RPMI7951 (cell line): ENCODE measurements at regions not wholly inside any gene's neighbourhood (a gene's known extent, or its start where the extent isn't known, plus 50 kb on each side); places are given as distances from the start of the nearest gene placed in this dataset.
"Not testable (repeated sequence)": the region's sequence is repeated elsewhere in the genome, so short reads cannot be mapped to it uniquely, and the experiment has no call there.

Experiments
- DNase-seq: peaks from one replicate; pipeline ENCODE4 v3.0.0-alpha.2; 2012; ENCODE audit warnings: low read depth

DNA sequence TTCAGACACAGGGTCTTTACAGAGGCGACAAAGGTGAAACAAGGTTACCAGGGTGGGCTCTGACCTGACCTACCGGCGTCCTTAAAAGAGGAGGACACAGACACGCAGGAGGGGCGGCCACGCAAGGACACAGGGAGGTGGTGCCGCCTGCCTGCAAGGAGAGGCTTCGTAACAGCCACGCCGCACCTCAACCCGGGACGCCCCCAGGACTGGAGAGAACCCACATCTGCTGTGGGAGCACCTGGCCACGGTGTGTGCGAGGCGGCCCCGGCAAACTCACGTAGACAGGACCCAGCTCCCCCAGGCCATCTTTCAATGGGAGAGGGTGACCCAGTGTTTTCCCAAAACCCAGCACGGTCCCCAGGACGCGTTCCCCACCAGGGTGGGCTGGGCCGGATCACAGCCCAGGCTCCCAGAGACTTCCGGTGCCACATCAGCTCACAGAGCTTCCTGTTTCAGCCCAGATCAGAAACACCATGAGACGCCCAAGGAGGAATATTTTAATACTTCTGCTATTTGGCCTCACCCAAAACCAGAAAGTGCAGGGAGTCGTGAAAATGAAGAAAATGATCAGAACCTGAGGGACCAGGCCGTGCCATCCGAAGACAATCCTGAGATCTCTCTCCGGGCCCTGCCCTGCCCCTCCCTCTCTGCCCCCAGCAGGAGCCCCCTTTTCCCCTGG, 5417.4 kb upstream of the TPTE start:
- DNase-seq = not testable (repeated sequence)

DNA sequence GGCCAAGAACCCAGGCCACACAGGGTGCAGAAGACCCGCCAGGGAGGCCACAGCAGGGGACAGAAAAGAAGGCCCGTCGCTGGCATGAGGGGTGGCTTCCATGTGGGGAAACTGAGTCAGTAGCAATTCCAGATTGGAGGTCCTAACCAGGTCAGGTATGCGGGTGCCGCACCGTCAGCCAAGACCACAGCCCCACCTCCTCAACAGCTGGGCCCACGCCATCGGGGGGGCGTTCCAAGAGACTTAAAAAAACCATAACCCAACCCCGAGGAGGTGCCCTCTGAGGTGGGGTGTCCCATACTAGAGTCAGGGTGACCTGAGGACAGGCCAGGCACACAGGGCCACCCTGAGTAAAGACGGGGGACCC, 5416.8 kb upstream of the TPTE start:
- not testable (repeated sequence) for DNase-seq

DNA sequence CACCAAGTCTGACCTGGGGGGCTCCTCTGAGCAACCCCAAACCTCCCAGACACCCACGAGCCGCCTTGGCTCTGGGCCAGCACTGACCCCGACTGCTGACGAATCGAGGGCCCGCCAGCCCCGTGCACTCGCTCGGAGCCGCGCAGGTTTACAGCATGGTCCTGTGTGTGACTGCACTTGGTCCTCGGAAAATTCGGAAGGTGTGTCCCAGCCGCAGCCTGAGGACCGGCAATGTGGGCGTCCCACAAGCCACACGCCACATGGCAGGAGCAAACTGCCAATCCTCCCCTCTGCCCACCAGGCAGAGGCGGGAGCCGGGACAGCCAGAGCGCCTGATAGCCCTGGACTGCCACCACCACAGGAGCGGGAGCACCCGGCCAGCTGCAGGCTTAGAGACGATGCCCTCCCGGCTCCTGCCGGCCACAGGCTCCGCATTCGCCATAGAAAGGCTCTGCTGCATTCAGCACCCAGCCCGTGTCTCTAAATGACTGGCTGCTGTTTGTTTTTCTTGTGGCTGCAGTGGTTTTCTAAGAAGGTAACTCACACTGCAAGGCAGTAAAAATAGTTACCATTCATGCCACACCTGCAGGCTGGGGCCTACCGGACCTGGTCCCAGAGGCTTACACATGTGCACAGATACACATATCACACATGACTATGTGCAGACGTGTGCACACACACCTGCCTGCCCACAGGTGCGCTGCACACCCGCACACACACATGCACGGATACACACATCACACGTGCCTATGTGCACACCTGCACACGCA, 5415.3 kb upstream of the TPTE start:
- not testable (repeated sequence) for DNase-seq

DNA sequence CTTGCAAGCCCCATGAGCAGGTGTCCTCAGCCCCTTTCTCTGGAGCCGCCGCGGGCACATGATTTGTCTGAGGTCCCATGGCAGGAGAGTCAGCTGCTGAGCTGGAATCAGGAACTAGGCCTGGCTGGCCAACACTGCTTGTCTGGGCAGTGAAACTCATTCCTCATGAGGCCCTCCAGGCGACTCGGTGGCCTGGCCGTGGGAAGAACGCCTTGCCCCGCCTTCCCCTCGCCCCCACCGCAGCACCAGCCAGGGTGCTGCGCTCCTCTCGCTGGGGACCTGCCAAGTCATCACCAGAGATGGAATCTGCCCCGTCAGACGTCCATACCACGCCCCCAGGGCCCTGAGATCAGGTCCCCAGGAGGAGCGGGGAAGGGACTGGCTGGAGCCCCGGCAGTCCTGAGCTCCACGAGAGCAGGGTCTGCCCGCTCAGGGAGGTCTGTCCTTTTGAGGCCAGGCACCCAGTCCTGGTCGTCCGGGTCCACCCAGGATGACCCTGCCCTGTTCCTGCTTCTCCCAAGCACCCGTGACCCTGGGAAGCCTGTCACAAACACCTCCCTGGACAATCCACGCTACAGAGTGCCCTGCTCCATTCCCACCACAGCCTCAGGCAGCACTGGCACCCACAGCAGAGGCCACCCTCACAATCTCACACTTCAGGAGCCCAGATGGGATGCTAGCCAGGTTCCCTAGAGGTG, 5414.5 kb upstream of the TPTE start:
- DNase-seq = not testable (repeated sequence)

DNA sequence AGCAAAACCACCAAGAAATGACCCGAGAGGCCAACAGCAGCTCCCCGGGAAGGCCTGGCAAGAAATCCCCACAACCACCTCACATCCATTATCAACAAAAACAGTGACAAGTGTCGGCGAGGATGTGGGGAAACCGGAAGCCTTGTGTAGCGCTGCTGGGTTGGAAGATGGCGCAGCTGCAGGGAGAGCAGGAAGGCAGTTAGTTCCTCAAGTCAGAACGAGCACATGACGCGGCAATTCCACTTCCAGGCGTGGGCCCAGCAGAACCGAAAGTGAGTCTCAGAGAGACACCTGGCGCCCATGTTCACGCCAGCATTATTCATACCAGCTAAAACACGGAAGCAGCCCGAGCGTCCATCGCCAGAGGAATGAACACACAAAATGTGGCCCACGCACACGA, 5413.7 kb upstream of the TPTE start:
- DNase-seq = not testable (repeated sequence)

DNA sequence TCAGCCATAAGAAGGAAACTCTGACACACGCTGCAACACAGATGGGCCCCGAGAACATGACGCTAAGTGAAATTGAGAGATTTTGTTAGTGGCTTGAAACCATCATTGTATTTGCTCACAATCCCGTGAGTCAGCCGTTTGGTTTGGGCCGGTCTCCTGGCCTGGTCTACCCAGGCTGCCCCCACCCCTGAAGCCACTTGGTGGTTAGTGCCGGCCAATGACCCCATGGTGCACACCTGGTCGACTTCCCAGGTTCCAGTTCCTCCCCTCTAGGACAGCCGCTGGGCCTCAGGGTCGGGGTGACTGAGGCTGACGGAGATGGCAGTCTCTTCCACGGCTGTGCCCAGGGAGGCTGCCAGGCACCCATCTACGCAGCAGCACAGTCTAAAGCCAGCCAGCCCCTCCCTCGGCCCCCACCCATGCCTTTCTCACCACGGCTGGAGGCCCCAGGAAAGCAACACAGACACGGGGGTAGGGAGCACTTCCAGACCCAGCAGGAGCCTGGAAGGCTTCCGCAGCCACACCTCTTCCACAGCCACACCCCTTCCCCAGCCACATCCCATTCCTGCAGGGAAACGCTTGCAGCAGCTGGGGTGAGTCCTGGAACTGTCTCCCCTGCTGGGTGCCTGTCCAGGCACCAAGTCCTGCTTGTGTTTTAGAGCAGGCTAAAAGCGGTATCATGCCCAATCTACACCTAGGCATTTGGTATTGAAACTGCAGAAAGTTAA, 5413.2 kb upstream of the TPTE start:
- not testable (repeated sequence) for DNase-seq

DNA sequence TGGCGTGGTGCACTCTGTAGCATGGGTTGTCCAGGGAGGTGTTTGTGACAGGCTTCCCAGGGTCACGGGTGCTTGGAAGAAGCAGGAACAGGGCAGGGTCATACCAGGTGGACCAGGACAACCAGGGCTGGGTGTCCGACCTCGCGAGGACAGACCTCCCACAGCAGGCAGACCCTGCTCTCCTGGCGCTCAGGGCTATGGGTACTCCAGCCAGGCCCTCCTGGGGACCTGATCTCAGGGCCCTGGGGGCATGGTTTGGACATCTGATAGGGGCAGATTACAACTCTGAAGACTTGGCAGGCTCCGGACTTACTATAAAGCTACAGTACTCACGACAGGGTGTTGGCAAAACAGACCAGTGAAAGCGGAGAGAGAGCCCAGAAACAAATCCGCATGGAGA, 5410.2 kb upstream of the TPTE start:
- not testable (repeated sequence) for DNase-seq

DNA sequence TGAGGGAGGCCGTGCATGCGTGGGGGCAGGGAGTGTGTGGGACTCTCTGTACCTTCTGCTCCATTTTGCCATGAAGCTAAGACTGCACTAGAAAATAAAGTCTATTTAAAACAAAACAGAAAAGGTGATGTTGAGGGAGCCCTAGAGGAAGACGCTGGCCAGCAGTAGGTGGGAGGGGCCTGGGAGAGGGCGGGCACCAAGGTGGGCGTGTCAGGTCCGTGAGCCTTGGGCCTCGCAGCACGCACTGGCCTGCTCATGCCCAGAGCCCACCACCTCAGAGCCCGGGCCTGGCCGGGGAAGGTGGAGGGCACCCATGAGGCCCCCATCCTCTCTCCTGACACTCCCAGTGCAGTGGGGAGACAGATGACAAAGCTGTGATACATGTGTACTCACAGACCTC, 5408.3 kb upstream of the TPTE start:
- DNase-seq = not testable (repeated sequence)

DNA sequence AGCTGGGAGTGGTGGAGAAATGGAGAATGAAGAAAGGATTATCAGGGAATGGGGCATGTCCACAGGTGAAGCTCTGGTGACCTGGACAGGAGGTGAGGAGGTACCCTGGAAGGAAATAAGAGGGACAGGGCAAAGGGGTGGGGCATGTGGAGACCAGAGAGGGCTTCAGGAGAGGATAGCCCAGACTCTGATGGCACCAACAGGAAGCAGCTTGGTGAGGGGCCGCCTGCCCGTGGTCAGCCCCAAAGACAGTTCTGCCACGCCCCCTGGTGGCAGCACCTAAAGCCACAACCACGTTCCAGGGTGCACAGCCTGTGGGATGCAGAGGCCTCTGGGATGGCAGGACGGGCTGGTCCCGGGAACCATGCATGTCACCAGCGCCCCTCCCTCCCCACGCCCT, 5406.9 kb upstream of the TPTE start:
- not testable (repeated sequence) for DNase-seq

DNA sequence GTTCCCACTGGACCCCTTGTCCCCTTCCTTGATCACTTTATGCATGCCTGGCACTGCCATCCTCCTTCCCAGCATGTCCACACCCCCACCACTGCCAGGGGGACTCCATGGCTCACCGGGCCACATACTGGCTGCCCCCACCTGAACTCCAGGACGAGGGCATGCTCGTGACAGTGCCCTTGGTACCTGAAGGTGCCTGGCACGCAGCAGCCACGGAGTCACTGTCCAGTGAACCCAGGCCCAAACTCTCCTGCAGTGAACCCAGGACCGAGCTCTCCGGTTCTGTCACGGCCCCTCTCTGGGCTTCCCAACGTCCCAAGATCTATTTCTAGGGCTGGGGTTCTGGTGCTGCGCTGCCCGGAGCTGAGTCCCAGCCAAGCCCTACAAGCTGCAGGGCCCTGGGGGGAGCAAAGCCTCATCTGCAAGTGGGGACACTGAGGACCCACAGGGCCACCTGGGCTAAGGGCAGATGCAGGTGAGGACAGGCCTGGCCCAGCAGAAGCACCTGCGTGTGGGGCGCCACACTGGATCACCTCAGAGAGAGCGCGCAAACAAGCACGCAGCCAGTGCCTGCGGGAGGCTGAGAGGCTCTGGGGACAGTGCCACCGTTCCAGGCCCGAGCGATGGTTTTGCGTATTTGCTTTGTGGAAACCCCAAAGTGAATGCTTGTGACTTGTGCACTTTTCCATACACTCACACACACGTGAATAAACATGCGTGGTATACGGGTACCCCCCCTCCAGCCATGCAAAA, 5406.3 kb upstream of the TPTE start:
- DNase-seq = not testable (repeated sequence)

DNA sequence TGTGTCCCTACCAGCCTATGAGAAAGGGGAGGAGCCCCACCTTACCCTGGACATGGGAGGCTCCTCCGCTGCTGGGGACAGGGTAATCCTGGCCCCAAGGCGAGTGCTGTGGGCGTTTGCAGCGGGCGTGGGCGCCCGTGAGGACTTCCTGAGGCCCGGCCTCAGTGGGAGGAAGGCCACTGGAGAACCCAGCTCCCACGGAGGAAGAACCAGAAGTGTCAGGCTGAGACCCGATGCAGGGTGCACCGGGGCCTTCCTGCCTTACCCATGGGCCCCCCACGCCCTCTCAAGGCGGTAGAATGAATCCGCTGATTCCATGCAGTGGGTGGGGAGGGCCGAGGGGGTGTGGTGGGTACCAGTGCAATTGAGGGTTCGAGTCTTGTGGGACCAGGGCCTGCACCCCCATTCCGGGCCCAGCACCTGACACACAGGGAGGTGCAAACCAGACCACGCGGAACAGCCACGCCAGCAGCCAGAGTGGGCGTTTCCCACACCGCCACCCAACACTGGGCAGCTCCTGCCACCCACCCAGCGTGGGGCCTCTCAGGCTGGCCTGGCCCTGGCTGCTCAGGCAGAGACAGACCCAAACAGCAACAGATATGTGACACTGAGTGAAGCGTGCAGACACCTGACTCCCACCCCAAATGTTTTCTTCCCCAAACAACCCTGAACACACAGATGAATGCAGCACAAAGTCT, 5405.6 kb upstream of the TPTE start:
- not testable (repeated sequence) for DNase-seq

DNA sequence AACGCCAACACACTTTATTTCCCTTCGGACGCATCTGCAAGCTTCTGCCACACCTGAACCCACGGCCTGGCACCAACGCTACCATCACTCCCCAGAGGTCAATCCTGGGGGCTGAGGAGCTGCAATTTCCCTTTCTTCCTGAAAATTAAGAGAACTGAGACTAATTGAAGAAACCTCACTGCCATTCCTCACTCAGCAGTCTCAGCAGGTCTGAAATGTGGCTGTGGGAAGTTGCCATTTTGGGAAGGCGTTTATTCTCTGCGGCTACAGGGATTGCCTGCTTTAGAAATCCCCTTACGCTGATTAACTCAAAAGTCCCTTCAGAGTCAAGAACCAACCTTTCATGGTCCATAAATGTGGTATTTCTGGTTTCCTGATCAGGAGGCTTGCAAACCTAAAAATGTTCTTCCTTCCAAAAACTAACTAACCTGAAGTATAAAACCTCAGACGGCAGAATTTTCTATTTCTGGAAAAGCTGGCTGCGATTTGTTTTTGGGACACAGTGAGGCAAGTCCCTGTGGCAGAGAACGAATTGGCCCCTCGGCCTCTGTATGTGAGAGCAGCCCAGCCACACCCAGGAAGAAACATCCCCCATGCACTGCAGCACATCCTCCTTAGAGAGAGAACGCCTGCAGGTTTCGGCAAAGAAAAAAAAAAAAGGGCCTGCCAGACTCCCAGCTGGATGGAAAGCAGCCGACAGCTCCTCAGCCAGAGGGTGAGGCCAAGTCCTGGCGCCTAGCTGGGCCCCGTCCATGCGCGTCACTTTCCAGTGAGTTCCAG, 5404.8 kb upstream of the TPTE start:
- not testable (repeated sequence) for DNase-seq

DNA sequence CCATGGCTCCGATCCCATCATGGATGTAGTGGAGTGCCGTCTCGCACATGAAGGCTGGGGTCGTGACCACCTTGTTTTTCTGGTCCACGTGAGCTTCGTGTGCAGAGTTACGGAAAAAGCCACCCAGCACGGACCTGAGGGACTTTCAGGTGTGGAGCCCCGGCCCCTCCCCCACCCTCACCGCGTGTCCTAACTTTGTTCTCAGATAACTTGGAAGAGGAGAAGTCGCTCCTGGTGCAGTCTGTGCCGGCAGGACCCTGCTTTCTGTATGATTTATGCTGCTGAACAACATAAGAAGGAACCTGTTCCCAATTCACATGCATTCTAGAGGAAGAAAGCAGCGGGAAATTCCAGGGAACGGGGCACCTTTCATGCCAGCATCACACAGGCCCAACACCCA, 5404.2 kb upstream of the TPTE start:
- not testable (repeated sequence) for DNase-seq

DNA sequence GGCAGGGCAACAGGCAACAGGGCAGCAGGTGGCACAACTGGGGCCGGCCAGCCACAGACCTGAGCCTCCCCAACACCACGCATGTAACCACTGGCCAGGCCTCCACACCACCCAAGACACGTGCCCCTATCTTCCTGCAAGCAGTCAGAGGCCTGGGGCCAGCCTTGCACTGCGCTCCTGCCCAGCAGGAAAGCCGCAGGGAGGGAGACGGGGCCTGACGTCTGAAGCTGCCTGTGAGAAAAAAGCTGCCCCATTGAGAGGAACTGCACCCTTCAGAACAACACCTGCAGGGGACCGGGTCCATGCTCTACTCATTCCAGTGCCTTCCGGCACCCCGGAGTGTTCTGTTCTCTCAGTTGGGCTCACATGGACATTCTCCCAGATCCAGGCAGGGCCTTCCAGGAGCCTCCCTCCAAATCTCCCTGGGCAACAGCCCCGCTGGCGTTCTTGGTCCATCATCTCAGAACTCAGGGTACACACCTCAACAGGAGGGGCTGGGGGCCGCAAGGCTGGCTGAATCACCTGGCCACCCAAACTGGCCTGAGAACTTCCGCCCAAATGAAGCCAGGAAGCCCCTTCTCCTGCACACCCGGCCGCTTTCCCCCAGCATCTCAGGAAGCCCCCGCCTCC, 5403.6 kb upstream of the TPTE start:
- not testable (repeated sequence) for DNase-seq

DNA sequence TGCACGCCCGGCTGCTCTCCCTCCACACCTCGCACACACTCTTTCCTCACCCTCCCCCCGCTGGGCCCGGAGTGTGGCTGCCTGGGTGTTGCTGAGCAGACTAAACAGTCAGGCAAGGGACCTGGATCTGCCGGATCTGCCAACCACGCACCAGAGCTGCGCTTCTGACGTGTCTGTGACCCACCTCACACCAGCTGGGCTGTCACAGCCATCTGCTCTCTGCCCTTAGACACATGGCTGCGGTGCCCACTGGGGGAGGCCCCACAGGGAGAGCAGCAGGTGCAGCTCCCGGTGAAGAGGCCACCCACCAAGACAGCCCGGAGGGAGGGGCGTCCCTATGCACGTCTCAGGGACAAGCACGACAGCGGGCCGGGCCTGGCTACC, 5403.1 kb upstream of the TPTE start:
- DNase-seq = not testable (repeated sequence)

DNA sequence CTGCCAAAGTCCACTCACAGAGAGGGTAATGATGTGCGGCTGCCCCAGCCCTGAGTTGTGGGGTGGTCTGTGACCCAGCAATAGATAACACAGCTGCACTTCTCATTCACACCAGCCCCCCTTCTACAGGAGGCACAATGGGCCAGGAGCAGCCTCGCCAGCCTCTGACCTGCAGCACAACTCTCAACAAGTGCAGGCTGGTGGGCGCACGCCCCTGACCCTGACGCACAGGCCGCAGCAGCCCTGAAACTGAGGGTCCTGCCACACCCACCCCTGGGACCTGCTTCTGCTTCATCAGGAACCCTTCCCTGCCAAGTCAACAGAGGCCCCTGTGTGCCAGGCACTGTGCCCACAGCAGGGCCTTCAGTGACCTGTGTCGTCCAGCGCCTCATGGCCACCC, 5402.2 kb upstream of the TPTE start:
- not testable (repeated sequence) for DNase-seq

DNA sequence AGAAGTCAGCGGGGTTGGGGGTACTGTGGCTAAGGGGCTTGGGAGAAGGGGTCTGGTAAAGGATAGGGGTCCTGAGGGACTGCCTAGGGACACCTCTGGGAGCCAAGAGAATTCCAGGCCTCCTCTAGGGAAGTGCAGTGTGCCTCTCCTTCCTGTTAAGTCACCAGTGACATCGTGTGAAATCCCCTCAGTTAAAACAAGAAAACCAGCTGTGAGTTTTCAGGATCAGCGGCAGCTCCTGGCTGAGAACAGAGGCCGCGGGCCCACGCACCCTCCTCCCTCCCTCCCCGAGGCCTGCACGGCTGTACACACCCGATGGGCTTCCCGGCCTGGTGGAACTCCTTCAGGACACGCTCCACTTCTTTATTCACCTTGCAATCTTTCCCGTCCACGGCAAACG, 5400.0 kb upstream of the TPTE start:
- not testable (repeated sequence) for DNase-seq

DNA sequence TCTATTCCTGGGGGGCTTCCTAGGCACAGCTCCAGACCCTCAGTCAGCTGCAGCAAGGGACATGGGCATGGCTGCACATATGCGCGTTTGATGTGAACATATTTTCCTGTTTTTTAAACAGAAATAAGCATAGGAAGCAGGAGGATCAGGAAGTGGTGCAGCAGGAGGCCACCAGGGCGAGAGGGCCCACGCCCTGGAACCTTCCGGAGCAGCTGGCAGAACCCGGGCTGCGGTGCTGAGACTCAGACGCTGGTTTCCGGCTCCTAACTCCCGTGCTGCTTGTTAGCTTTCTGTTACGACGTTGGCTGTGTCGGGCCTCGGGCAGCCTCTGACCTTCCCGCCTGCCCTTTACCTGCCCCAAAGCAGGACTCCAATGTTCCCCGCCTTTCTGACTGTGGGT, 5399.5 kb upstream of the TPTE start:
- not testable (repeated sequence) for DNase-seq

DNA sequence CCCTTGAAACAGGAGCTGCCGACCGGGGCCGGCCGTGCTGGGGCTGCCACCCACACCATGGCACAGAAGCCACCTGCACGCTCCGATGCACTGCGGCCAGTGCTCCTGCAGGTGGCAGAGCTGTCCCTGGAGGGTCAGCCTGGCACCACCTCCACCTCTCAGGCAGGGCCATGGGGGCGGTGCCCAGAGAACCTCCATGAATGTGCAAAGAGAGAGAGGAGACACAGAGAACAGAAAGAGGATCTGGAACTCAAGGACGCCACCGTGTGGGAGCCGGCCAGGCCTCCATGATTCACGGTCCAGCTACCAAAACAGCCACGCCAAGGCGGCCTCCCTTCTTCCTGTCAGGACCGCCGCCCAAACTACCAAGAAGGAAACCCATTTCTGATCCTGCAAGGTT, 5397.7 kb upstream of the TPTE start:
- not testable (repeated sequence) for DNase-seq
